G401.6 (cell line): ENCODE measurements at regions not wholly inside any gene's neighbourhood (a gene's known extent, or its start where the extent isn't known, plus 50 kb on each side); places are given as distances from the start of the nearest gene placed in this dataset.

Experiments used
- FAIRE-seq: peaks from 2 replicates; lab custom pipeline; 2012; peaks lifted over from hg19 to GRCh38; lab: Jason Lieb, UNC

- FAIRE-seq, result no peak
Observed at GRCh38 chr9:103789686-103790085, 304.4 kb upstream of the SMC2 start.

DNA sequence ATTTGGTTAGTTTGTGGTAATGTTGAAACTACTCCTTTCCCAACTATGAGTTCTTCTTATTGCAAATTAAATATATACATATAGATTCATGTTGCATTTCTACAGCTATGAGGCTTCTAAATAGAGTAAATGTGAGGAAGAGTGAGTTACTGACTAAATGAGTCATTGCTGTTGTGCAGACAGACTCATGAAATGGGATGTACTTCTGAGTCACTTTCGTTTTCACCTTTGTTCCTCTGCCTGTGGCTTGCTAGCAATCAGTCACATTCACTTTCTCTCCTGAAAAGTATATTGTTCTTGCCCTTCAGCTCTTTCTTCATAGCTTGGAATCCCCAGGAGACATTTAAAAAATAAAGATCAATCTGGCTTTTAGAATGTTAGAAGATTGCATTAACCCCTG is 295.5 kb upstream of the SMC2 start:
- FAIRE-seq, result no peak

- no peak for FAIRE-seq
Observed at GRCh38 chr9:103799959-103800358, 294.1 kb upstream of the SMC2 start.

GRCh38 chr9:103802068-103802467 is 292.0 kb upstream of the SMC2 start:
- no peak for FAIRE-seq

GRCh38 chr9:103803245-103803644 is 290.9 kb upstream of the SMC2 start:
- no peak for FAIRE-seq

- no peak for FAIRE-seq
Observed at GRCh38 chr9:103804077-103804735, 289.9 kb upstream of the SMC2 start.

DNA sequence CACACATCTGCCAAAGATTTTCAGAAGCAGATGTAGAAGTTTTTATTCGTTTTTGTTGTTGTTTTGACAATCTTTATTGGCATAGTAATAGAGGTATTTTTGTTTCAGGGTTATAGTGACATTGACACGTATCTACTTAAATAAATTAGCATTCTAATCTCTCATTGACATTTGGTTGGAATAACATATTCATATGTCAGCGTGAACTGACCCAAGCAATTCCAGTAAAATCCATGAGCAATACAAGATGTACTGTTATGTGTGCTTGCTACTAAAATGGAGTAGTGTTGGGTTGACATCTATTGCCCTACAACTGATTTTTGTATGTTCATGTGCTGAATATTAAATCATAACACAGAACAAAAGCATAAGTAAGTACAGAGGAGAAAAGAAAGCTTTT is 284.4 kb upstream of the SMC2 start:
- FAIRE-seq, result no peak

- FAIRE-seq, result no peak
Observed at GRCh38 chr9:103811462-103811861, 282.6 kb upstream of the SMC2 start.

- FAIRE-seq, result no peak
Observed at GRCh38 chr9:103816146-103816545, 278.0 kb upstream of the SMC2 start.

- FAIRE-seq, result no peak
Observed at GRCh38 chr9:103819936-103820335, 274.2 kb upstream of the SMC2 start.

- no peak for FAIRE-seq
Observed at GRCh38 chr9:103821115-103821514, 273.0 kb upstream of the SMC2 start.

DNA sequence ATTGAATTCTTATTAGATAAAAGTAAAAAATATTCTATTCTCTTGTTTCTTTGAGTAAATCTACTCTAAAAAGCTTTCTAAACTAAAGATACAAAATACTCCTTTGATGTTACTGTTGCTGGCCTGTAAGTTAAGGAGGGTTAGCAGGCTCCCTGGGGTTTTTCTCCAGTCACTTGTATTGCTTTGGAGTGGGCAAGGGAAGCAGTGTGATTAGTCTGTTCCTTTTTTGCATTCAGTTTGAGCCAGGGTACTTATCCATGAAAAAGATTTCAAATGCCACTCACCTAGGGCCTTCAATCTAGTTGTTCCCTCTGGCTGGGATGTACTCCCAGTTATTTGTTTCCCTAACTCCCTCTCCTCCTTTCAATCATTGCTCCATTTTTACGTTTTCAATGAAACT is 256.2 kb upstream of the SMC2 start:
- FAIRE-seq, result no peak

GRCh38 chr9:103839197-103839596 is 254.9 kb upstream of the SMC2 start:
- no peak for FAIRE-seq

DNA sequence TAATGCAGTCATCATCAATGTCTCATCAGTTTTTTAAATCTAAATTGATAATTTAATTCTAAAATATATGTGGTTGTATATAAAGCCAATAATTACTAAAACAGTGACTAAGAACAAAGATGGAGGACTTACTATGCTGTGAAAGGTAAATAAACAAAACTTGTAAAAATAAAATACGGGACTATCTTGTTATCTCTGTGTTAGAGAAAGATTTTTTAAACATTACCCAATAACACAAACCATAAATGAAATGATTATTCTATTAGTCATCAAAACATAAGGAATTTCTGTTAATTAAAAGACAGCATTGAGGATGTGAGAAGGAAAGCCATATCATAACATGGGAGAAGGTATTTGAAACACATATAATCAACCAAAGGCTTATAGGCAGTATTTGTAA is 226.2 kb upstream of the SMC2 start:
- FAIRE-seq, result no peak

DNA sequence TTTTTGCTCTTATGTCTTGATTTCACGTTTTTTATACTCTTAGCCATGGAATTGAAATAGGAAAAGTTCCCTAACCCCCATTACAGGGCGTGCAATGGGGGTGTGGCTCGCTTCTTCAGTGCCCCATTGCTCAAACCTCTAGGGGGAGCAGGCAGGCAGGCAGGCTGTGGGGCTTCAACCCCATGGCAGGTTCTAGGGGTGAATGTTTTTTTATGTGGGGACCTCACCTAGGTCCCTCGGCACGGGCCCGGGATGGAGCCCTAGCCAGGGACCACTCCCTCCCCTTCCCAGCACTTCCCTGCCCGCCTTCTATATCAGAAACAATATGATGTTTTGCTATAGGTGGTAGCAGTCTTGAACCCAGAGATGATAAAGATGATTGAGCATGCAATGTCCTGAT is 221.3 kb upstream of the SMC2 start:
- no peak for FAIRE-seq

GRCh38 chr9:103881419-103881818 is 212.7 kb upstream of the SMC2 start:
- no peak for FAIRE-seq

GRCh38 chr9:103889989-103890388 is 204.1 kb upstream of the SMC2 start:
- no peak for FAIRE-seq

- no peak for FAIRE-seq
Observed at GRCh38 chr9:103894184-103894583, 199.9 kb upstream of the SMC2 start.

DNA sequence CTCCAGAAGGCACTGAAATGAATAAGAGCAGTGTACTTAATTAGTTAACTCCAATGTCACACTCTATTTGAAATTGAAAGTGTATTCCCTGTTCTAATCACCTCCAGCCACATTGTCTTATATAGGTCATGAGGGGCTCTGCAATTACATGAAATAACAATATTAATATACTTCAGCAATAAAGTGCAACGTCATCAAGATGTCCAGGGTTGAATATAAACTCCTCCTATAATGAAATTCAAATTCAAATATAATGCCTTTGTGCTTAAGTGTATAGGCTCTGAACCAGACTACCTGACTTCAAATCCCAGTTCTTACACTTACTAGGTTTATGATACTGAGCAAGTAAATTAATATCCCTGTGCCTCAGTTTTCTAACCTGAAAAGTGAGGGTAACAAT is 195.6 kb upstream of the SMC2 start:
- FAIRE-seq, result no peak

DNA sequence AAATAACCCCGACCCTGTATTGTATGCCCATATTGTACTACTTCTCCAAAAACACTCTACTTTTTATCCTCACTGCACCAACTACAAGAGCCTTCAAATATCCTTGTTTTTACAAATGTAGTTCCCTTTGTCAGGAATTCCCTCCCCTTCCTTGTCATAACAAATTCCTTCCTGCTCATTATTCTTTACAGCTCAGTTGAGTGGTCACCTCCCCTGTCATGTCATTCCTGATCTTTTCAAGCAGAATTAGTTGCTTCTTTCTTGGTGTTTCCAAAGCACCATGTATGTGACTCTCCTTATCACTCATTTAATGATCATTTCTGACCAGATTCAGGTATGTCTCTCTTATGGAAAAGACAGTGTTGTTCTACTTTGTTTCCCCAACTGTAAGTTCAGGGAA is 194.2 kb upstream of the SMC2 start:
- FAIRE-seq, result no peak

DNA sequence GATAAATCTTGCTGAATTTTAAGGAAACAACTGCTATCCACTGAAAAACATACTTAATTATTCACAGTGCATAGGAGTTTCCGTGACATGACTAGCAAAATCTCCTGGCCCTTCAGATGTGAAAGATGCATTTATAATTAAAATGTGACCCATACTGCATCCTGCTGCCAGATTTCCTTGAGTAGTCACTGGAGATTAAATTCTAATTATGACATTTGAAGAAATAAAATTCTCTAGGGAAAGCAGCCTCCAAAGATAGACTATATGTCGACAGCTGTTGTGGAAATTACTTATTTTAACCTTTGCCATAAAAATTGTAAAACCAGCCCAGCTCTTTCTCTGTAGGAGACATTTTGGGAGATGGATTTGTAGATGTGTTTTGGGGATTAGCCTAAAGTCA is 193.6 kb upstream of the SMC2 start:
- FAIRE-seq, result no peak

GRCh38 chr9:103902263-103902662 is 191.8 kb upstream of the SMC2 start:
- FAIRE-seq, result no peak

DNA sequence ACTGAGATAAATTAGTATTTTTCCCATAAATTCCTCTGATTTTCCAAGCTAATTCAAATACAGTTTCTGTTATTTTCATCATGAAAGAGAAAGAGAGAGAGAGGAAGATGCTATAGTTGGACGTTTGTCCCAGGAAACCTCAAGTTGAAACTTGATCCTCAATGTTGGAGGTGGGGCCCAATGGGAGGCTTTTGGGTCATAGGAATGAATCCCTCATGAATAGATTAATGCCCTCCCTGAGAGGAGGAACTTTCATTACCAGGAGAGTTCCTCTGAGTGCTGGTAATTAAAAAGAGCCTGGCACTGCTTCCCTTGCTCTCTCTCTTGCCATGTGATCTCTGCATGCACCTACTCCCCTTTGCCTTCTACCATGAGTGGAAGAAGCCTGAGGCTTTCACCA is 189.9 kb upstream of the SMC2 start:
- FAIRE-seq, result no peak

- no peak for FAIRE-seq
Observed at GRCh38 chr9:103913899-103914298, 180.2 kb upstream of the SMC2 start.

- FAIRE-seq, result no peak
Observed at GRCh38 chr9:103919605-103920209, 174.4 kb upstream of the SMC2 start.
